AG10803 (cell line): ENCODE measurements at regions not wholly inside any gene's neighbourhood (a gene's known extent, or its start where the extent isn't known, plus 50 kb on each side); places are given as distances from the start of the nearest gene placed in this dataset.

Source experiments
- DNase-seq: peaks from one replicate; pipeline ENCODE4 v3.0.0; 2010; ENCODE audit warnings: low read depth
- H3K4me3 ChIP-seq: 2 replicates; pipeline ENCODE4 v1.5.1; 2011; ENCODE audit warnings: mild to moderate bottlenecking, low read length, control low read depth
- TF ChIP-seq, protein P1 (sequence below): conservative IDR thresholded peaks from 2 replicates; pipeline ENCODE4 v1.5.1; 2011; ENCODE audit warnings: mild to moderate bottlenecking, low read length, control low read depth, inconsistent platforms

GRCh38 chr2:107685421-107685986 is 141.2 kb upstream of the RGPD4 start:
- TF ChIP-seq, protein P1, sequence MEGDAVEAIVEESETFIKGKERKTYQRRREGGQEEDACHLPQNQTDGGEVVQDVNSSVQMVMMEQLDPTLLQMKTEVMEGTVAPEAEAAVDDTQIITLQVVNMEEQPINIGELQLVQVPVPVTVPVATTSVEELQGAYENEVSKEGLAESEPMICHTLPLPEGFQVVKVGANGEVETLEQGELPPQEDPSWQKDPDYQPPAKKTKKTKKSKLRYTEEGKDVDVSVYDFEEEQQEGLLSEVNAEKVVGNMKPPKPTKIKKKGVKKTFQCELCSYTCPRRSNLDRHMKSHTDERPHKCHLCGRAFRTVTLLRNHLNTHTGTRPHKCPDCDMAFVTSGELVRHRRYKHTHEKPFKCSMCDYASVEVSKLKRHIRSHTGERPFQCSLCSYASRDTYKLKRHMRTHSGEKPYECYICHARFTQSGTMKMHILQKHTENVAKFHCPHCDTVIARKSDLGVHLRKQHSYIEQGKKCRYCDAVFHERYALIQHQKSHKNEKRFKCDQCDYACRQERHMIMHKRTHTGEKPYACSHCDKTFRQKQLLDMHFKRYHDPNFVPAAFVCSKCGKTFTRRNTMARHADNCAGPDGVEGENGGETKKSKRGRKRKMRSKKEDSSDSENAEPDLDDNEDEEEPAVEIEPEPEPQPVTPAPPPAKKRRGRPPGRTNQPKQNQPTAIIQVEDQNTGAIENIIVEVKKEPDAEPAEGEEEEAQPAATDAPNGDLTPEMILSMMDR, result no peak
- DNase-seq, result no peak
- no peak overlapping the region for H3K4me3 ChIP-seq

GRCh38 chr2:107687073-107687472 is 139.6 kb upstream of the RGPD4 start:
- DNase-seq, result no peak
- TF ChIP-seq, protein P1, result no peak
- H3K4me3 ChIP-seq, result no peak overlapping the region

- no peak overlapping the region for H3K4me3 ChIP-seq
- no peak for DNase-seq
- TF ChIP-seq, protein P1, result no peak
These were observed 138.6 kb upstream of the RGPD4 start for GRCh38 chr2:107688135-107688534.

DNA sequence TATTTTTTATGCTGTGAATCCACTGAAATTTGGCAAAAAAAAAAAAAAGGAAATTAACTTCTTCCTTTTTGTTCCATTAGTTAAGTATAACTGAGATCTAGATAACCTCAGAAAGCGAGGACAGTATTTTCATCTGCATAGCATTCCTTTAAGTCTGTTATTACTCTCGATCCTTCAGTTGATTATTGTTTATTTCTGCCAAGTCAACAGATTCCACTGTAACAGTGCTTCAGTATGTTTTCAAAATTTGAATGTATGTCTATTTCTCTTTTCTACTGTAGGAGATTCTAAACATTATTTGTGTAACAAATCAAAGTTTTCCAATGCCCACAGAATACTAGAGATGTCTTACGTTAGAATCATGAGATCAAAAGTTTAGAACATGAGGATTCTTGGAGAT is 133.1 kb upstream of the RGPD4 start:
- H3K4me3 ChIP-seq, result no peak overlapping the region
- TF ChIP-seq, protein P1, result no peak
- no peak for DNase-seq

GRCh38 chr2:107694667-107695066 is 132.0 kb upstream of the RGPD4 start:
- no peak overlapping the region for H3K4me3 ChIP-seq
- TF ChIP-seq, protein P1, result no peak
- DNase-seq, result no peak

GRCh38 chr2:107697385-107697784 is 129.3 kb upstream of the RGPD4 start:
- DNase-seq, result no peak
- TF ChIP-seq, protein P1, result no peak
- H3K4me3 ChIP-seq, result no peak overlapping the region

DNA sequence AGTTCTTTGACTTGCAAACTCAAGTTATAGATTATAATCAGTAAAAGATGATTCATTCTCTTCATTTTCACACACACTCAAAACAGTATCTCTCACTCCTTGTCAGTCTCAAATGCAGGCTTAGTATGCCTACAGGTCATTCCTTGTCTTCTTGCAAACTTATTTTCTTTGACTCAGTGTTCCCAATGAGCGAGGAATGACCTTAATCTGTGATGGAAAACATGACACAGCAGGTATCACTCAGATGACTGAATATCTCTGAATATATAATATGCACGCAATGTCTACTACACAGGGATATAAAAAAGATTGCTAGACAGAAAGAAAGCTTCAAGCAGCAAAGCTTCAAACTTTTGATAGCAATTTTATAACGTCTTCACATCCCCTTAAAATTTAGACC is 127.8 kb upstream of the RGPD4 start:
- no peak for DNase-seq
- TF ChIP-seq, protein P1, result no peak

More for the DNA sequence above, 127.8 kb upstream of the RGPD4 start:
- H3K4me3 ChIP-seq, result no peak overlapping the region
